HepG2 (cell line): ENCODE measurements at regions not wholly inside any gene's neighbourhood (a gene's known extent, or its start where the extent isn't known, plus 50 kb on each side); places are given as distances from the start of the nearest gene placed in this dataset.
A peak's percentile ranks its signal among the peaks of the same experiment; 100 is the strongest.

ENCODE experiments used
- ATAC-seq: fragments of 200-7000 bp; cut with Tn5 transposase; 3 replicates; pipeline ENCODE4 v1.9.1; 2020; ENCODE audit warnings: mild to moderate bottlenecking, moderate library complexity
- BruUV-seq: library from RNA; stranded (reverse); fragments of 400-500 nt; replicated peaks from 2 replicates; lab custom pipeline; 2021; lab: Mats Ljungman, UMichigan
- CTCF ChIA-PET: fragments of 300-600 bp; formaldehyde crosslinking; extraction: SDS; loops from one replicate; lab custom pipeline; 2021; ENCODE audit warnings: low total read pairs, inconsistent platforms, low intra/inter-chr PET ratio; lab: Yijun Ruan, JAX
- POLR2A ChIA-PET: fragments of 350-600 bp; sonication (Branson Sonifier 250); formaldehyde crosslinking; loops from one replicate; lab custom pipeline; 2020; ENCODE audit warnings: antibody characterized with exemption, inconsistent platforms; lab: Yijun Ruan, JAX
- DNase-seq: peaks from one replicate; pipeline ENCODE4 v3.0.0-alpha.2; 2015; ENCODE audit warnings: low spot score
- FAIRE-seq: peaks from 3 replicates; lab custom pipeline; 2011; peaks lifted over from hg19 to GRCh38; lab: Jason Lieb, UNC
- H2AFZ ChIP-seq: one replicate; pipeline ENCODE4 v1.6.1; 2011; ENCODE audit warnings: low read length, inconsistent platforms
- H3K27ac ChIP-seq: fragments of 300-600 bp; 3 replicates; pipeline ENCODE4 v1.8.0; 2011; ENCODE audit warnings: mixed run types, mild to moderate bottlenecking, mixed read lengths, low read length, inconsistent platforms; ENCODE audit not compliant: insufficient read depth; ENCODE audit errors: extremely low read length
- H3K27me3 ChIP-seq, 2 experiments: fragments of 200-600 bp in 1 of 2; 2 replicates in 1 of 2; 3 replicates in 1 of 2; pipeline versions ENCODE4 v1.6.0 to v1.8.0; 2011; ENCODE audit warnings: low read length in 2 of 2, mild to moderate bottlenecking in 2 of 2, moderate library complexity in 2 of 2, inconsistent platforms in 1 of 2; ENCODE audit not compliant: insufficient read depth in 2 of 2, control insufficient read depth in 1 of 2
- H3K36me3 ChIP-seq, 2 experiments: fragments of 200-600 bp in 1 of 2; replicated peaks in 1 of 2; 2 replicates in 1 of 2; 3 replicates in 1 of 2; pipeline versions ENCODE4 v1.5.1 to v1.8.0; 2011; ENCODE audit warnings: low read length in 2 of 2, inconsistent platforms in 1 of 2; ENCODE audit not compliant: insufficient read depth in 2 of 2, control insufficient read depth in 1 of 2
- H3K4me1 ChIP-seq: 2 replicates; pipeline ENCODE4 v1.5.1; 2012; ENCODE audit warnings: low read length, inconsistent platforms; ENCODE audit not compliant: insufficient read depth
- H3K4me2 ChIP-seq: 2 replicates; pipeline ENCODE4 v1.6.0; 2011; ENCODE audit warnings: low read depth, low read length, inconsistent platforms
- H3K4me3 ChIP-seq, 3 experiments: fragments of 200-600 bp in 1 of 3; sonication (generic), shearing (Covaris generic) in 1 of 3; replicated peaks in 1 of 3; 2 replicates each; pipeline ENCODE4 v1.5.1; 2011 to 2016; ENCODE audit warnings: low read length in 3 of 3, inconsistent platforms in 2 of 3, low read depth in 2 of 3, mild to moderate bottlenecking in 2 of 3, control low read depth in 1 of 3, mixed read lengths in 1 of 3; ENCODE audit not compliant: insufficient read depth in 1 of 3
- H3K79me2 ChIP-seq: one replicate; pipeline ENCODE4 v1.6.1; 2011; ENCODE audit warnings: low read length, inconsistent platforms; ENCODE audit not compliant: insufficient read depth
- H3K9ac ChIP-seq: 2 replicates; pipeline ENCODE4 v1.6.0; 2011; ENCODE audit warnings: mild to moderate bottlenecking, low read depth, low read length, inconsistent platforms; ENCODE audit not compliant: insufficient read depth
- H3K9me3 ChIP-seq: 2 replicates; pipeline ENCODE4 v1.5.1; 2012; ENCODE audit warnings: mild to moderate bottlenecking, low read length
- H4K20me1 ChIP-seq: 2 replicates; pipeline ENCODE4 v1.6.0; 2011; ENCODE audit warnings: inconsistent platforms, mild to moderate bottlenecking, low read length, moderate library complexity; ENCODE audit not compliant: insufficient read depth
- WGBS: methylation state at CpG from one replicate; pipeline ENCODE4 v1.1.6; 2017; ENCODE audit warnings: low lambda C conversion rate; 5-methylcytosine and 5-hydroxymethylcytosine counted together
- in situ Hi-C: cut with HindIII; loops from 2 replicates; pipeline ENCODE4 v1.10.0; 2017; ENCODE audit warnings: low pct_unique_long_range_greater_than_20kb; ENCODE audit not compliant: extremely low pct_ligation_motif_present
- intact Hi-C: fragments of 100-400 bp; cut with micrococcal nuclease; formaldehyde crosslinking; loops from one replicate; pipeline ENCODE4 v1.10.0; 2022; ENCODE audit not compliant: unreplicated experiment
- TF ChIP-seq, protein P1 (sequence below): sonication (generic); formaldehyde crosslinking; IDR thresholded peaks from 2 replicates; pipeline ENCODE4 v1.4.0; 2020; ENCODE audit warnings: missing genetic modification reagents, borderline replicate concordance
- TF ChIP-seq, protein P2 (sequence below): sonication (generic); formaldehyde crosslinking; IDR thresholded peaks from 2 replicates; pipeline ENCODE4 v1.5.1; 2020; ENCODE audit warnings: mild to moderate bottlenecking, missing genetic modification reagents, moderate library complexity

DNA sequence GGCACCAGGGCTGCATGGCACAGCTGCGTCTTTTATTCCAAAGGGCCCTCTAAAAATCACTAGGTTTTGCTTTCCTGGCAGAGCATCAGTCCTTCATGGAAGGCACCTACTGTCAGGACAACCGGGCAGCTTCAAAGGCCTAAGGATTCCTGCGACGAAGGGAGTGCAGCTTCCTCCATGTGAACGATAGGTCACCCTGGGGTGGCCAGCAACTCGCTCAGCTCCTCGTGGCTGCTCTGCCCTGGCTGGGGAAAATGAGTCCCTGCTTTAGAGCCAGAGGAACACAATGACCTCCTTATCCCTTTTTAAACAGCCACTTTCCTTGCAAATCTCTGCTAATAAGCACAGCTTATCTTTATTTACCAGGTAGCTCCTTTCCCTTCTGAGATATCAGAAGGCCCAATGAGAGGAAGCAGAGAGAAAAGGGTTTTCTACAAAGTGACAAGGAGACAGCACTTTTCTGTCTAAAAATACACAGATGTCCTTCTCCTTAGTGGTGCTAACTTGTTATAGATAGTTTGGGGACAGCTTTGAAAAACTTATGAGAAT is 71.6 kb upstream of the SMYD2 start:
- no peak overlapping the region for H3K9ac ChIP-seq
- H4K20me1 ChIP-seq: no peaks in the 10 kb centered on the region
- H3K27me3 ChIP-seq: peaks cover 0 to 18% of the 10 kb centered on the region in 2 experiments; a peak in 2 of 5 replicates
- WGBS: 8% methylated on average over 5 of the region's 7 CpGs
- BruUV-seq: no TSS peak
- TF ChIP-seq, protein P1, sequence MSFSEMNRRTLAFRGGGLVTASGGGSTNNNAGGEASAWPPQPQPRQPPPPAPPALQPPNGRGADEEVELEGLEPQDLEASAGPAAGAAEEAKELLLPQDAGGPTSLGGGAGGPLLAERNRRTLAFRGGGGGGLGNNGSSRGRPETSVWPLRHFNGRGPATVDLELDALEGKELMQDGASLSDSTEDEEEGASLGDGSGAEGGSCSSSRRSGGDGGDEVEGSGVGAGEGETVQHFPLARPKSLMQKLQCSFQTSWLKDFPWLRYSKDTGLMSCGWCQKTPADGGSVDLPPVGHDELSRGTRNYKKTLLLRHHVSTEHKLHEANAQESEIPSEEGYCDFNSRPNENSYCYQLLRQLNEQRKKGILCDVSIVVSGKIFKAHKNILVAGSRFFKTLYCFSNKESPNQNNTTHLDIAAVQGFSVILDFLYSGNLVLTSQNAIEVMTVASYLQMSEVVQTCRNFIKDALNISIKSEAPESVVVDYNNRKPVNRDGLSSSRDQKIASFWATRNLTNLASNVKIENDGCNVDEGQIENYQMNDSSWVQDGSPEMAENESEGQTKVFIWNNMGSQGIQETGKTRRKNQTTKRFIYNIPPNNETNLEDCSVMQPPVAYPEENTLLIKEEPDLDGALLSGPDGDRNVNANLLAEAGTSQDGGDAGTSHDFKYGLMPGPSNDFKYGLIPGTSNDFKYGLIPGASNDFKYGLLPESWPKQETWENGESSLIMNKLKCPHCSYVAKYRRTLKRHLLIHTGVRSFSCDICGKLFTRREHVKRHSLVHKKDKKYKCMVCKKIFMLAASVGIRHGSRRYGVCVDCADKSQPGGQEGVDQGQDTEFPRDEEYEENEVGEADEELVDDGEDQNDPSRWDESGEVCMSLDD (CRISPR knock-in tag): no peak
- TF ChIP-seq, protein P2, sequence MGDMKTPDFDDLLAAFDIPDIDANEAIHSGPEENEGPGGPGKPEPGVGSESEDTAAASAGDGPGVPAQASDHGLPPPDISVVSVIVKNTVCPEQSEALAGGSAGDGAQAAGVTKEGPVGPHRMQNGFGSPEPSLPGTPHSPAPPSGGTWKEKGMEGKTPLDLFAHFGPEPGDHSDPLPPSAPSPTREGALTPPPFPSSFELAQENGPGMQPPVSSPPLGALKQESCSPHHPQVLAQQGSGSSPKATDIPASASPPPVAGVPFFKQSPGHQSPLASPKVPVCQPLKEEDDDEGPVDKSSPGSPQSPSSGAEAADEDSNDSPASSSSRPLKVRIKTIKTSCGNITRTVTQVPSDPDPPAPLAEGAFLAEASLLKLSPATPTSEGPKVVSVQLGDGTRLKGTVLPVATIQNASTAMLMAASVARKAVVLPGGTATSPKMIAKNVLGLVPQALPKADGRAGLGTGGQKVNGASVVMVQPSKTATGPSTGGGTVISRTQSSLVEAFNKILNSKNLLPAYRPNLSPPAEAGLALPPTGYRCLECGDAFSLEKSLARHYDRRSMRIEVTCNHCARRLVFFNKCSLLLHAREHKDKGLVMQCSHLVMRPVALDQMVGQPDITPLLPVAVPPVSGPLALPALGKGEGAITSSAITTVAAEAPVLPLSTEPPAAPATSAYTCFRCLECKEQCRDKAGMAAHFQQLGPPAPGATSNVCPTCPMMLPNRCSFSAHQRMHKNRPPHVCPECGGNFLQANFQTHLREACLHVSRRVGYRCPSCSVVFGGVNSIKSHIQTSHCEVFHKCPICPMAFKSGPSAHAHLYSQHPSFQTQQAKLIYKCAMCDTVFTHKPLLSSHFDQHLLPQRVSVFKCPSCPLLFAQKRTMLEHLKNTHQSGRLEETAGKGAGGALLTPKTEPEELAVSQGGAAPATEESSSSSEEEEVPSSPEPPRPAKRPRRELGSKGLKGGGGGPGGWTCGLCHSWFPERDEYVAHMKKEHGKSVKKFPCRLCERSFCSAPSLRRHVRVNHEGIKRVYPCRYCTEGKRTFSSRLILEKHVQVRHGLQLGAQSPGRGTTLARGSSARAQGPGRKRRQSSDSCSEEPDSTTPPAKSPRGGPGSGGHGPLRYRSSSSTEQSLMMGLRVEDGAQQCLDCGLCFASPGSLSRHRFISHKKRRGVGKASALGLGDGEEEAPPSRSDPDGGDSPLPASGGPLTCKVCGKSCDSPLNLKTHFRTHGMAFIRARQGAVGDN (CRISPR knock-in tag): 0 out of 2 replicates have a peak, but pooled peaks have one; percentile 11
- H3K4me1 ChIP-seq: peaks cover 20% of the 10 kb centered on the region
- no peaks in the 10 kb centered on the region for H3K36me3 ChIP-seq
- FAIRE-seq: no peak
- in situ Hi-C loops (no loop called here), intact Hi-C loops (no loop called here)
- CTCF ChIA-PET: no interaction called here
- H3K79me2 ChIP-seq: no peaks in the 10 kb centered on the region
- H3K9me3 ChIP-seq: no peaks in the 10 kb centered on the region
- no peak for DNase-seq
- H3K4me2 ChIP-seq: peak overlapping the region; percentile 9; the same call in 1 of the 2 replicates
- no peak overlapping the region for H2AFZ ChIP-seq
- ATAC-seq: peak; percentile 63
- H3K27ac ChIP-seq: no peak overlapping the region
- POLR2A ChIA-PET: no interaction called here
- no peak overlapping the region for H3K4me3 ChIP-seq
